ENCODE measurements at regions not wholly inside any gene's neighbourhood (a gene's known extent, or its start where the extent isn't known, plus 50 kb on each side); places are given as distances from the start of the nearest gene placed in this dataset.

DNA sequence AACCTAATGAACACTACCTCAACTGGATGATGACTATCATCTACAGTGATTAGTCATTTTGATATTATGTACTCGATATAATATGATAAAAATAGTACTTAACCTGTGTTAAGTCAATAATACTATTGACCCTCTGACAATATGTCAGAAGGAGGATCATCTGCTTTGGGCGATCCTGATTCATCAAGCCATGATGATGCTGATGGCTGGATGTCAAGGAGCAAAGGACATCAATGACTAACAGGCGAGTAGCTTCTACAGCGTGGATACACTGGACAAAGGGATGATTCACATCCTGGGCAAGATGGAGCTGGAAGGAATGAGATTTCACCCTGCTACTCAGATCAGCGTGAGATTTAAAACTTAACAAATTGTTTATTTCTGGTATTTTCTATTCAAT lies 94.4 kb upstream of the SKAP2 start (continued):
- TF ChIP-seq HOXA7 (CRISPR knock-in tag; IDR thresholded peaks at IDR 0.05; ENCODE audit: borderline replicate concordance) (no peak), ZBTB7A (tag by site-specific recombination; IDR thresholded peaks at IDR 0.05; ENCODE audit: low read depth) (no peak), ZNF112 (tag by site-specific recombination; IDR thresholded peaks at IDR 0.05) (no peak), ZNF530 (tag by site-specific recombination; IDR thresholded peaks at IDR 0.05; ENCODE audit: low read depth) (no peak)

DNA sequence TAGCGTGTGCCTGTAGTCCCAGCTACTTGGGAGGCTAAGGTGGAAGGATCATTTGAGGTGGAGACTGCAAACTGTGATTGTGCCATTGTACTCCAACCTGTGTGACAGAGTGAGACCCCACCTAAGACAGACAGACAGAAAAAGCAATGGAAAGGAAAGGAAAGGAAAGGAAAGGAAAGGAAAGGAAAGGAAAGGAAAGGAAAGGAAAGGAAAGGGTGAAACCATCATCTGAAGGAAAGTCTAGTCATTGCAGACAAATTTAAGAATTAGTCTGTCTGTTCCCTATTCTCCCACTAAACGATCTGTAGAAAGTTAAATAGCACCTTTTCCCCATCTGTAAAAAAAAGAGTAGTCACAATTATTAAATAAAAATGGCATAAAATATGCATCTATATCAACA lies 91.1 kb upstream of the SKAP2 start:
- TF ChIP-seq ZNF530 (tag by site-specific recombination; IDR thresholded peaks at IDR 0.05; ENCODE audit: low read depth): peak; percentile 90
- TF ChIP-seq, protein P1, sequence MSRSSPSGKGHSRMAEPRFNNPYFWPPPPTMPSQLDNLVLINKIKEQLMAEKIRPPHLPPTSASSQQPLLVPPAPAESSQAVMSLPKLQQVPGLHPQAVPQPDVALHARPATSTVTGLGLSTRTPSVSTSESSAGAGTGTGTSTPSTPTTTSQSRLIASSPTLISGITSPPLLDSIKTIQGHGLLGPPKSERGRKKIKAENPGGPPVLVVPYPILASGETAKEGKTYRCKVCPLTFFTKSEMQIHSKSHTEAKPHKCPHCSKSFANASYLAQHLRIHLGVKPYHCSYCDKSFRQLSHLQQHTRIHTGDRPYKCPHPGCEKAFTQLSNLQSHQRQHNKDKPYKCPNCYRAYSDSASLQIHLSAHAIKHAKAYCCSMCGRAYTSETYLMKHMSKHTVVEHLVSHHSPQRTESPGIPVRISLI (tag by site-specific recombination; IDR thresholded peaks at IDR 0.05): 0 out of 2 replicates have a peak, but pooled peaks have one; percentile 35
- TF ChIP-seq PRDM1 (tag by site-specific recombination; IDR thresholded peaks at IDR 0.05): peak; percentile 100
- no peak for TF ChIP-seq ZNF521 (tag by site-specific recombination; IDR thresholded peaks at IDR 0.05)
- Histone ChIP-seq H3K4me3 (ENCODE audit: low read depth, low read length) (no peak overlapping the region), H3K36me3 (ENCODE audit: control insufficient read depth in 2 of 2, insufficient read depth in 1 of 2, low read length in 2 of 2) (no peaks in the 10 kb centered on the region), H3K4me1 (ENCODE audit: control insufficient read depth, insufficient read depth, low read length) (peaks cover 3% of the 10 kb centered on the region; the same call in 1 of the 2 replicates), H3K27ac (ENCODE audit: extremely low read depth, low read depth, low read length) (no peak overlapping the region), H3K9me3 (ENCODE audit: control insufficient read depth, insufficient read depth, low read depth, low read length) (no peaks in the 10 kb centered on the region)
- ChIA-PET POLR2A (no interaction called here), CTCF (interaction anchor here (0.6 kb wide), 1 partner anchor 11 kb away, joined by 3 read pairs; no protein-coding TSS in a partner anchor)

DNA sequence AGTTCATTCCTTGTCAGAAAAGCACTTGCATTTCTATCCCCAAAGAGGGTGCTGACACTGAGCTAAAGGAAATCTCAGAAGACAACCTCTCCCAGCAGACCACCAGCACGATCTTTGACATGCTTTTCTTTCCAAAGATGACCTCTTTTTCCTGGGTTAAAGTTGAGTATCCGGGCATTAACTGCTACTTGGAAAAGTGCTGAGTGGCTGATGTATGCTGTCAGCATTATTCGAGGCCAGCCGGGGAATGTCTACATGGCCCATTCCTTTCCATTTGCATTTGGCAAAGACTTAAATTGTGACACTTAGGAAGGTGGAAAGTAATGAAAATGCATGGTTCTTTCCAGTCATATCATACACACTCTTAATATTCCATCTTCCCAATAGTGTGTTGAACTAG lies 90.6 kb upstream of the SKAP2 start:
- H3K4me1 ChIP-seq (ENCODE audit: control insufficient read depth, insufficient read depth, low read length): no peaks in the 10 kb centered on the region; the same call in 1 of the 2 replicates
- no peak overlapping the region for H3K4me3 ChIP-seq (ENCODE audit: low read depth, low read length)
- ChIA-PET CTCF (interaction anchor here (0.6 kb wide), 1 partner anchor 10 kb away, joined by 3 read pairs; no protein-coding TSS in a partner anchor), POLR2A (no interaction called here)
- H3K9me3 ChIP-seq (ENCODE audit: control insufficient read depth, insufficient read depth, low read depth, low read length): no peaks in the 10 kb centered on the region
- no peaks in the 10 kb centered on the region for H3K36me3 ChIP-seq (ENCODE audit: control insufficient read depth in 2 of 2, insufficient read depth in 1 of 2, low read length in 2 of 2)
- no peak overlapping the region for H3K27ac ChIP-seq (ENCODE audit: extremely low read depth, low read depth, low read length)
- TF ChIP-seq ZNF544 (tag by site-specific recombination; IDR thresholded peaks at IDR 0.05): no peak
- TF ChIP-seq ZFP37 (tag by site-specific recombination; IDR thresholded peaks at IDR 0.05): no peak
- TF ChIP-seq, protein P2, sequence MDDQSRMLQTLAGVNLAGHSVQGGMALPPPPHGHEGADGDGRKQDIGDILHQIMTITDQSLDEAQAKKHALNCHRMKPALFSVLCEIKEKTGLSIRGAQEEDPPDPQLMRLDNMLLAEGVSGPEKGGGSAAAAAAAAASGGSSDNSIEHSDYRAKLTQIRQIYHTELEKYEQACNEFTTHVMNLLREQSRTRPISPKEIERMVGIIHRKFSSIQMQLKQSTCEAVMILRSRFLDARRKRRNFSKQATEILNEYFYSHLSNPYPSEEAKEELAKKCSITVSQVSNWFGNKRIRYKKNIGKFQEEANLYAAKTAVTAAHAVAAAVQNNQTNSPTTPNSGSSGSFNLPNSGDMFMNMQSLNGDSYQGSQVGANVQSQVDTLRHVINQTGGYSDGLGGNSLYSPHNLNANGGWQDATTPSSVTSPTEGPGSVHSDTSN (CRISPR knock-in tag; IDR thresholded peaks at IDR 0.05): no peak
- TF ChIP-seq, protein P3, sequence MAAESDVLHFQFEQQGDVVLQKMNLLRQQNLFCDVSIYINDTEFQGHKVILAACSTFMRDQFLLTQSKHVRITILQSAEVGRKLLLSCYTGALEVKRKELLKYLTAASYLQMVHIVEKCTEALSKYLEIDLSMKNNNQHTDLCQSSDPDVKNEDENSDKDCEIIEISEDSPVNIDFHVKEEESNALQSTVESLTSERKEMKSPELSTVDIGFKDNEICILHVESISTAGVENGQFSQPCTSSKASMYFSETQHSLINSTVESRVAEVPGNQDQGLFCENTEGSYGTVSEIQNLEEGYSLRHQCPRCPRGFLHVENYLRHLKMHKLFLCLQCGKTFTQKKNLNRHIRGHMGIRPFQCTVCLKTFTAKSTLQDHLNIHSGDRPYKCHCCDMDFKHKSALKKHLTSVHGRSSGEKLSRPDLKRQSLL (tag by site-specific recombination; IDR thresholded peaks at IDR 0.05): no peak
- TF ChIP-seq, protein P4, sequence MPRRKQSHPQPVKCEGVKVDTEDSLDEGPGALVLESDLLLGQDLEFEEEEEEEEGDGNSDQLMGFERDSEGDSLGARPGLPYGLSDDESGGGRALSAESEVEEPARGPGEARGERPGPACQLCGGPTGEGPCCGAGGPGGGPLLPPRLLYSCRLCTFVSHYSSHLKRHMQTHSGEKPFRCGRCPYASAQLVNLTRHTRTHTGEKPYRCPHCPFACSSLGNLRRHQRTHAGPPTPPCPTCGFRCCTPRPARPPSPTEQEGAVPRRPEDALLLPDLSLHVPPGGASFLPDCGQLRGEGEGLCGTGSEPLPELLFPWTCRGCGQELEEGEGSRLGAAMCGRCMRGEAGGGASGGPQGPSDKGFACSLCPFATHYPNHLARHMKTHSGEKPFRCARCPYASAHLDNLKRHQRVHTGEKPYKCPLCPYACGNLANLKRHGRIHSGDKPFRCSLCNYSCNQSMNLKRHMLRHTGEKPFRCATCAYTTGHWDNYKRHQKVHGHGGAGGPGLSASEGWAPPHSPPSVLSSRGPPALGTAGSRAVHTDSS (tag by site-specific recombination; IDR thresholded peaks at IDR 0.05): no peak
- TF ChIP-seq, protein P5, sequence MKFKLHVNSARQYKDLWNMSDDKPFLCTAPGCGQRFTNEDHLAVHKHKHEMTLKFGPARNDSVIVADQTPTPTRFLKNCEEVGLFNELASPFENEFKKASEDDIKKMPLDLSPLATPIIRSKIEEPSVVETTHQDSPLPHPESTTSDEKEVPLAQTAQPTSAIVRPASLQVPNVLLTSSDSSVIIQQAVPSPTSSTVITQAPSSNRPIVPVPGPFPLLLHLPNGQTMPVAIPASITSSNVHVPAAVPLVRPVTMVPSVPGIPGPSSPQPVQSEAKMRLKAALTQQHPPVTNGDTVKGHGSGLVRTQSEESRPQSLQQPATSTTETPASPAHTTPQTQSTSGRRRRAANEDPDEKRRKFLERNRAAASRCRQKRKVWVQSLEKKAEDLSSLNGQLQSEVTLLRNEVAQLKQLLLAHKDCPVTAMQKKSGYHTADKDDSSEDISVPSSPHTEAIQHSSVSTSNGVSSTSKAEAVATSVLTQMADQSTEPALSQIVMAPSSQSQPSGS (tag by site-specific recombination; IDR thresholded peaks at IDR 0.05; ENCODE audit: low read depth): no peak
- TF ChIP-seq, protein P6, sequence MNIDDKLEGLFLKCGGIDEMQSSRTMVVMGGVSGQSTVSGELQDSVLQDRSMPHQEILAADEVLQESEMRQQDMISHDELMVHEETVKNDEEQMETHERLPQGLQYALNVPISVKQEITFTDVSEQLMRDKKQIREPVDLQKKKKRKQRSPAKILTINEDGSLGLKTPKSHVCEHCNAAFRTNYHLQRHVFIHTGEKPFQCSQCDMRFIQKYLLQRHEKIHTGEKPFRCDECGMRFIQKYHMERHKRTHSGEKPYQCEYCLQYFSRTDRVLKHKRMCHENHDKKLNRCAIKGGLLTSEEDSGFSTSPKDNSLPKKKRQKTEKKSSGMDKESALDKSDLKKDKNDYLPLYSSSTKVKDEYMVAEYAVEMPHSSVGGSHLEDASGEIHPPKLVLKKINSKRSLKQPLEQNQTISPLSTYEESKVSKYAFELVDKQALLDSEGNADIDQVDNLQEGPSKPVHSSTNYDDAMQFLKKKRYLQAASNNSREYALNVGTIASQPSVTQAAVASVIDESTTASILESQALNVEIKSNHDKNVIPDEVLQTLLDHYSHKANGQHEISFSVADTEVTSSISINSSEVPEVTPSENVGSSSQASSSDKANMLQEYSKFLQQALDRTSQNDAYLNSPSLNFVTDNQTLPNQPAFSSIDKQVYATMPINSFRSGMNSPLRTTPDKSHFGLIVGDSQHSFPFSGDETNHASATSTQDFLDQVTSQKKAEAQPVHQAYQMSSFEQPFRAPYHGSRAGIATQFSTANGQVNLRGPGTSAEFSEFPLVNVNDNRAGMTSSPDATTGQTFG (tag by site-specific recombination; IDR thresholded peaks at IDR 0.05; ENCODE audit: borderline replicate concordance): no peak
- TF ChIP-seq, protein P7, sequence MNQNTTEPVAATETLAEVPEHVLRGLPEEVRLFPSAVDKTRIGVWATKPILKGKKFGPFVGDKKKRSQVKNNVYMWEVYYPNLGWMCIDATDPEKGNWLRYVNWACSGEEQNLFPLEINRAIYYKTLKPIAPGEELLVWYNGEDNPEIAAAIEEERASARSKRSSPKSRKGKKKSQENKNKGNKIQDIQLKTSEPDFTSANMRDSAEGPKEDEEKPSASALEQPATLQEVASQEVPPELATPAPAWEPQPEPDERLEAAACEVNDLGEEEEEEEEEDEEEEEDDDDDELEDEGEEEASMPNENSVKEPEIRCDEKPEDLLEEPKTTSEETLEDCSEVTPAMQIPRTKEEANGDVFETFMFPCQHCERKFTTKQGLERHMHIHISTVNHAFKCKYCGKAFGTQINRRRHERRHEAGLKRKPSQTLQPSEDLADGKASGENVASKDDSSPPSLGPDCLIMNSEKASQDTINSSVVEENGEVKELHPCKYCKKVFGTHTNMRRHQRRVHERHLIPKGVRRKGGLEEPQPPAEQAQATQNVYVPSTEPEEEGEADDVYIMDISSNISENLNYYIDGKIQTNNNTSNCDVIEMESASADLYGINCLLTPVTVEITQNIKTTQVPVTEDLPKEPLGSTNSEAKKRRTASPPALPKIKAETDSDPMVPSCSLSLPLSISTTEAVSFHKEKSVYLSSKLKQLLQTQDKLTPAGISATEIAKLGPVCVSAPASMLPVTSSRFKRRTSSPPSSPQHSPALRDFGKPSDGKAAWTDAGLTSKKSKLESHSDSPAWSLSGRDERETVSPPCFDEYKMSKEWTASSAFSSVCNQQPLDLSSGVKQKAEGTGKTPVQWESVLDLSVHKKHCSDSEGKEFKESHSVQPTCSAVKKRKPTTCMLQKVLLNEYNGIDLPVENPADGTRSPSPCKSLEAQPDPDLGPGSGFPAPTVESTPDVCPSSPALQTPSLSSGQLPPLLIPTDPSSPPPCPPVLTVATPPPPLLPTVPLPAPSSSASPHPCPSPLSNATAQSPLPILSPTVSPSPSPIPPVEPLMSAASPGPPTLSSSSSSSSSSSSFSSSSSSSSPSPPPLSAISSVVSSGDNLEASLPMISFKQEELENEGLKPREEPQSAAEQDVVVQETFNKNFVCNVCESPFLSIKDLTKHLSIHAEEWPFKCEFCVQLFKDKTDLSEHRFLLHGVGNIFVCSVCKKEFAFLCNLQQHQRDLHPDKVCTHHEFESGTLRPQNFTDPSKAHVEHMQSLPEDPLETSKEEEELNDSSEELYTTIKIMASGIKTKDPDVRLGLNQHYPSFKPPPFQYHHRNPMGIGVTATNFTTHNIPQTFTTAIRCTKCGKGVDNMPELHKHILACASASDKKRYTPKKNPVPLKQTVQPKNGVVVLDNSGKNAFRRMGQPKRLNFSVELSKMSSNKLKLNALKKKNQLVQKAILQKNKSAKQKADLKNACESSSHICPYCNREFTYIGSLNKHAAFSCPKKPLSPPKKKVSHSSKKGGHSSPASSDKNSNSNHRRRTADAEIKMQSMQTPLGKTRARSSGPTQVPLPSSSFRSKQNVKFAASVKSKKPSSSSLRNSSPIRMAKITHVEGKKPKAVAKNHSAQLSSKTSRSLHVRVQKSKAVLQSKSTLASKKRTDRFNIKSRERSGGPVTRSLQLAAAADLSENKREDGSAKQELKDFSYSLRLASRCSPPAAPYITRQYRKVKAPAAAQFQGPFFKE (tag by site-specific recombination; IDR thresholded peaks at IDR 0.05; ENCODE audit: borderline replicate concordance): no peak

Measured in HEK293 (cell line).